Gastrocnemius medialis (tissue), 4 donors: ENCODE measurements at regions not wholly inside any gene's neighbourhood (a gene's known extent, or its start where the extent isn't known, plus 50 kb on each side); places are given as distances from the start of the nearest gene placed in this dataset.

Experiments
- CTCF ChIP-seq, 5 experiments: fragments of 450-650 bp in 3 of 5; fragments of 200-600 bp in 2 of 5; sonication (generic) in 2 of 5; IDR thresholded peaks in 4 of 5; conservative IDR thresholded peaks in 1 of 5; 1 replicate in 4 of 5; 2 replicates in 1 of 5; pipeline ENCODE4 v1.5.1; 2016 to 2019; ENCODE audit warnings: antibody characterized with exemption in 5 of 5, mild to moderate bottlenecking in 3 of 5, moderate library complexity in 3 of 5
- POLR2A ChIP-seq, 2 donors: fragments of 450-650 bp; IDR thresholded peaks; one replicate each; pipeline ENCODE4 v1.6.1; 2017; ENCODE audit warnings: antibody characterized with exemption in 2 of 2, mild to moderate bottlenecking in 2 of 2, moderate library complexity in 2 of 2

DNA sequence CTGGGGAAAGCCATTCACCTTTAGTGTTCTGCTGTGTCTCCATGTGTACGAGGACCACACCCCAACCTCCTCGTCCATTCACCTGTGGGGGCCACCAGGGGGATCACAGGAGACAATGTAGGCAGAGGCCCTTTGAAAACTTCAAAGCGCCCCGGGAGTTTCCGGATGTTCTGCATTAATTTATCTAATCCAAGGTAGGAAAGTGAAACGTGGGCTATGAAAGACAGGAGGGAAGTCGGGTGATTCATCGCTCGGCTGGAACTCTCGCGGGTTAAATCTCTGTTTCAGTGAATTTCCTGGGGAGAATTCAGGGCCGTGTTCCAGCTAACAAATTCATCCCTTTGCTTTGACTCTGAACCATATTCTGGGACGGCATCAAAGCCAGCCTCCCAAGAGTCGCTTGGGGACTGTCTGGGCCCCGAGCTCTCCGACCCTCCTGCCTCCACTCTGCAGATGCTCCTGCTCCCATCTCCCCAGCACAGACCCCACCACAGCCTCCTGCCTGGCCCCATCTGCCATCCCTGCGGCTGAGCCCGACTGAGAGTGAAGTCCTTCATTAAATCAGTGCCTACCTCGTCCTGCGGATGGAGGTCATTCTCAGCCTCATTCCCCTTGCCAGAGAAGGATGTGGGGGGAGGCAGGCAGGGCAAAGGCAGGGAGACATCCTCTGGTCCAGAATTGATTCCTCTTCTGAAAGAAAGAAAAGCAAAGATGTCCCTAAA, 114.1 kb upstream of the CARD11 start:
- TF ChIP-seq POLR2A (IDR thresholded peaks at IDR 0.05) (no peak), CTCF (IDR thresholded peaks at IDR 0.05 in 4 of 5, conservative IDR thresholded peaks at IDR 0.05 in 1 of 5) (no peak)
